ENCODE measurements at regions not wholly inside any gene's neighbourhood (a gene's known extent, or its start where the extent isn't known, plus 50 kb on each side); places are given as distances from the start of the nearest gene placed in this dataset.
"Not testable (repeated sequence)": the region's sequence is repeated elsewhere in the genome, so short reads cannot be mapped to it uniquely, and the experiment has no call there.

DNA sequence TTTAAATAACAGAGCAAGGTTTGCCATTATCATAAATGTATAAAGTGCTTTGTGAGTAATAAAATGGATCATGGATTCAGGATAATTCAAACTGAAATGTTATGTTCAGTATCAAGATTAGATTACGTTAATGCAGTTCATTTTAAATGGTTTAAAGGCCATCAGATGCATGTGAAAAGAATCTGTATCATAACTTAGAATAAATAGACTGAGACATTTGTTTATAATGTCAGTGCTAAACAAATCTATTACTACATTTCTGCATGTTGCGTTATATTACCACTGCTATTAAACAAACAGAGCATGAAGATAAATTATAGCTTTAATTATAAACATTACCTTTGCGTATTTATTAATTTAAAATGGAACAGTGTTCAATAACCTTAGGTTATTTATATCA, 160.2 kb downstream of the TOX3 start:
- no peak for DNase-seq

DNA sequence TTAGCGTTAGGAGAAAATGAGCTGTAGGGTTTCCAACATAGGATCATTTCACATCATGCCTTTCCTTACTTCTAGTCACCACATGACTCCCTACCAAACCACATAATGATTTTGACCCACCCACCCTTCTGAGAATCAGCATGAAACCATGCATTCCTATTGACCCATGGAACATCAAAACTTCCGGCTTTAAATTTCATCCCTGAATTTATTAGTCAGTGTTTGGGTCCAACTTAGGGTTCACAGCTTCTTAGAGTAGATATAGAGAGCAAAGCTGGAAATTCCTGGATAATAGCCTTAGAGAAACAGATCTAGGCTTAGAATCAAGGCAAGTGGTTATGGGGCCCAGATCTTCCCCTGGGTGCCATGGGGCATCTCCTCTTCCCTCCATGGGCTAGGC, 162.6 kb downstream of the TOX3 start:
- no peak for DNase-seq

DNA sequence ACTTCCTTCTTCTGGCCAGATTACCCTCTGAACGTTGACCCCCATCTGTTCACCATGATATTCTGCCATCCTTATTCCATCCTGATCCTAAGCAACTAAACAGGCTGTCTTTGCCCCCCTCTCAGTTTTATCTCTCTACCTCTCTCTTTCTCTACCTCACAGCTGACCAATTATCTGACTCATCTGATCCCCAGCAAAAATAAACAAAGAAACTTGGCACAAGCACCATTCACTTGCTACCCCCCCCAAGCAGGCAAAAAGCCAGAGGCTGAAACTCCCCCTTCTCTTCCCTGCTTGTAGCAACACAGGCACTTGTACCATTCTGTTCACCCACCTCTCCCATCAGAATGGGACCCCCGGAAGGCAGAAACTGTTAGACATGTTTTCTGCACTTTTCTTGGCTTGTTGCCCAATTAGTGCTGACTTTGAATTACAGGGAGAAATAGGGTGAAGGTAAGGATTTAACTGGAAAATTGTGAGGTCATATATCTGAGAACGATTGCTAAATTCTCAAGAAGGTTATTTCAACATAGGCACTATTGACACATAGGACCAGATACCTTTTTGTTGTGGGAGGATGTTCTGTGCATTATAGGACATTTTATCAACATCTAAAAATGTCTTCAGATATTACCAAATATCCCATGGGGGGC, 163.2 kb downstream of the TOX3 start:
- peak; percentile 41 for DNase-seq

DNA sequence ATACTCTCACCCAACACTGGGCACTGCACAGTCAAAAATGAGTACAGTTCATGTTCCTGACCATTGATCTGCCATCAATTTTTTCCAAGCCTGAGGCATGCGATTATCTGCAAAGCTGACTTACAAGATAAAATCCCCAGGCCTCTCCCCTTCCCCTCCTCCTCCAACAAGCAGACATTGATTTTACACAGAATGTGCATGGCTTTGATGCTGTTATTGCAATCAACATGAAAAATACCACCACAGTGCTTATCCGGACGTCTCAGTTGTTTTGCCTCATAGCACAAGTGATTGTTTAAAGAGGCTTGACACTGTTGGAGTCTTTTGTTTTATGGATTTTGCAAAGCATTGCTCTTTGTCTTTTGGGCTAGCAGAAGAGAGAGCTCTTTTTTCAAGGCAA, 163.8 kb downstream of the TOX3 start:
- no peak for DNase-seq

DNA sequence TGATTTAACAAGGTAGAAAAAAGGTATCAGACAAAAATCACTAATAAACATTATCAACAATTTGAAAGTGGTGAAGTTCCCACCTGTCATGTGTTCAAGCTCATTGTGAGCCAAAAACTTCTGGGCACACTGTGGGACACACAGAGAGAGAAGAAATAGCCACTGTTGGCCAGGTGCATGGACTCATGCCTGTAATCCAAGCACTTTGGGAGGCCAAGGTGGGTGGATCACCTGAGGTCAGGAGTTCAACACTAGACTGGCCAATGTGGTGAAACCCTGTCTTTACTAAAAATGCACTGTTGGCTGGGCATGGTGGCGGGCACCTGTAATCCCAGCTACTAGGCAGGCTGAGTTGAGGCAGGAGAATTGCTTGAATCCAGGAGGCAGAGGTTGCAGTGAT, 167.4 kb downstream of the TOX3 start:
- no peak for DNase-seq

DNA sequence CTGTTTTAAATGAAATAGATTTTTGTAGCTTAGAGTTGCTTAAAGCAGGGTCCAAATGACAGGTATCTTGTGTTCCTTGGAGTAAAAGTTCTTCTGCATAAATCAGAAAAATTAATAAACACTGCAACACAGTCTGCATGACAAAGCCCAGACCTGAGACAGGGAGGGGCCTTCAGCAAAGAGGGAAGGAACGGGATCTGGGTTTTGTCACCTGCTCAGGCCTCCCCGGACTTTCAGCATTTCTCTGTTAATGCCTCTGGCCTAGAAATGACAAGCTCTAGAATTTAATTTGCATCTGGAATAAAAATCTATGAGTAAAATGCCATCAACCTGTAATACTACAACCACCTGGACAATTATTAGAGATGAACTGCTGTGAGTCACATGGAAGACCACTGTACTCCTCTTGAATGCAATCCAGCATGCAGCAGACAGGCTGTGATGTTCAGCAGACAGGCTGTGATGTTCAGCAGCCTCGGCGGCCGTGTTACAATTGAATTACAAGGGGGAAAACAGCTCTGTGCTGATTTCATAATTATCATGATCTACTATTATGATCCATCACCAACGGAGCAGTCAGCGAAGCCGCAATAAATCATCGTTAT, 170.2 kb downstream of the TOX3 start:
- DNase-seq, result no peak

DNA sequence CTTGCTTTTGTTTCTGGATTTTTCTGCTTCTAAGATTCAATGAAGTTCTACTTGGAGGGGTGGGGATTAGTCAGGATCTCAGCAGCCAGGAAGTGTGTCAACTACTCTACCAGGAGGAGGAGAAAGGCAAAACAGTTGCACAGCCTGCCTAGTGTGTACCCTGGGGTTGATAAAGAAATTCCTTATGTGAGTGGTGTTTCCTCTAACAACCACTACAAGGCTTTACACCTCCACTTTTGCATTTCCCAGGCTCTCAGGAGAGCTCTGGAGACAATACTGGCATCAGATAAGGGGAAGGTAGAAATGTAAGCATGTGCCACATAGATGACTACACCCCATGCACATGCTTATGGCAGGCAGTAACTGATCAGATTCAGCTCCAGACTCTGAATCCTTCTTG, 174.6 kb downstream of the TOX3 start:
- DNase-seq, result no peak

DNA sequence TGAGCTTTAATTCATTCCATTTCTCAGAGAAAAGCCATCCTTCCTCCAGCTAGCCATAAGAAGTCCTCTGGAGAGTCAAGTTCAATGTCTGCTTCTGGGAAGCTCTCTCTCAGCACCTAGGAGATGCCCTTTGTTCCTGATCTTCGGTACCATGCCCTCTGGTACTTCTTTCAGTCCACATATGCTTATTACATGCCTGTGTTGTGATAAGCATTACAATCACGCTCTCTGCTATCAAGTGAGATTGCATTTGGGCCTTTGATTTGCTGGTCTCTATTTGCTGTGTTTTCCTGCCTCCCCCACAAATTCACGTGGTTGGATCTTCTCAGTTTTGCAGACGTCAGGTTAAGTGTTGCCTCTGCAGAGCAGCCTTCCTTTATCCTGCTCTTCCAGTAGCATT, 178.1 kb downstream of the TOX3 start:
- DNase-seq, result no peak

DNA sequence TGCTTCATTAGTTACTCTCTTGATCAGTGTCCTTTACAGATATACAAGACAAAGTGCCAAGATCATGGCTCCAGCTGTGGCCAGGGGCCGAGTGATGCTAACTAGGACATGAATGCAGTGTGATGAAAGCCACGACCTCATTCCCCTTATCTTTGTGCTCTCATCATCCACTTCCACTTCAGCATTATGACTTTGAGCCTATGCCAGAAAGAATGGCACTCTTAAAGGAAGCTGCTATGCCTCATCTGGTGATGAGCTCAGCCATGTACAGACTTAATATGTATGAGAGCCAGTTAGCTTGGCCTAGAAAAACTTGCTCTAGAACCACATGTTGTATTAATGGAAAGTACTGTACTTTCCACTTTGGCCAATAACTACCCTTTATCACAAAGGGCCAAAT, 179.1 kb downstream of the TOX3 start:
- DNase-seq, result peak; percentile 32

DNA sequence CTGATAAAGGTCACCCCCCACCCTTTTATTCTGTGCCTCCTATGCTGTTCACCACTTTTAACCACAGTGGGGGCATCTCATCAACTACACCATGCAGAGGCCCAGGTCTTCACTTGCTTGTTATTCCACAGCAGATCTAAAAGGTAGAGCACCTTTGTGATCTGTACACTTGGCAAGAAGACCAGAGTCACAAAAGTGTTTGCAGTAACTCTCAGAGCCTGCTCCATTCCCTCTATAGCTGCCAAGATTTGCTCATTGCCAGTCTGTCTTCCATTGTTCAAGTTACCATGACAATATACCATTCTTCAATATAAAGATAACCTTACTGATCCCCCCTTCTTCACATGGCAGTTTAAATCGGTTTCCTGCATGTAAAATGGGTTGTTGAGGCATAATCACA, 180.0 kb downstream of the TOX3 start:
- DNase-seq, result no peak

DNA sequence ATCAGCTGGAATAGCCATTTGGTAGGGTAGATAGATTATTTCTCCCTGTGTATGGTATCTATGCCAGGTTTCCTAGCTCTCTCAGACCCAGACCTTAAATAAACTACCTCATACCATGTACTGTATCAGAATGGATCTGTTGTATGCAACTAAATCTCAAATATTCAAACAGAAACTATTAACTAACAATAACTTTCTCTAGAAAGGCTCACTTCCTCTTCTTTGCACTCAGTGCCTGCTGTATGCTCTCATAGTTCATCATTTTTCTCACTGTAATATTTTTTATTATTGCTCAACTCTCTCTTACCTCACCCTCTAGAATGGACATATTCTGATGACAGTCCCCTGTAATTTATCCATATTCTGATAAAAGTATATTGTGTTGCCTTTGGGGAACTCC, 182.4 kb downstream of the TOX3 start:
- no peak for DNase-seq

DNA sequence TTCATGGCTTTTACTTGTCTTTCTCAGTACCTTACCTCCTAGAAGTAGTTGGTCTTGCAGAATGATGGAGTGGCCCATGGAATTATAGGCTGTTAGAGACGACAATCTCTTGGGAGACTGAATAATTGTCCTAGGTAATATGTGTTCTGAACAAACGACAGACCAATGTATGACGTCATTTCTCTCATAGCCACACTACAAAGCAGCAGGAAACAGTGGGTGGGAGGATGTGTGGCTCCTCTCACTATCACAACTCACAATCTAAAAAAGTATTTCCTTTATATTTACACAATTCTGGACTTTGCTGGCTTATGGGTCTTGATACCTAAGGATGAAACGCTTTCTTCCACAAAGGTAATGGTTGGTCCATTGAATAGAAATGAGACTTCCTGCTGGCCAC, 183.9 kb downstream of the TOX3 start:
- no peak for DNase-seq

DNA sequence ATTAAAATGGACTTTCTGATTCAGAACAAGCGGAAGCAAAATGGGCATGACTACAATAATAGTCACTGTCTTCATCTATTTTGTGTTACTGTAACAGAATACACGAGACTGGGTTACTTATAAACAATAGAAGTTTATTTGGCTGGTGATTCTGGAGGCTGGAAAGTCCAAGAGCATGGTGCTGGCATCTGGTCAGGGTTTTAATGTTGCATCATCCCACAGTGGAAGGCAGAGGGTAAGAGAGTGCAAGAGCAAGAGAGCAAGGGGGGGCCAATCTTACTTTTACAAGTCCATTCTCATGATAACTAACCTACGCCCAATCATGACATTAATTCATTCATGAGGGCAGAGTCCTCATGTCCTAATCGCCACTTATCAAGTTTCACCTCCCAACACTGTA, 189.2 kb downstream of the TOX3 start:
- DNase-seq, result no peak

DNA sequence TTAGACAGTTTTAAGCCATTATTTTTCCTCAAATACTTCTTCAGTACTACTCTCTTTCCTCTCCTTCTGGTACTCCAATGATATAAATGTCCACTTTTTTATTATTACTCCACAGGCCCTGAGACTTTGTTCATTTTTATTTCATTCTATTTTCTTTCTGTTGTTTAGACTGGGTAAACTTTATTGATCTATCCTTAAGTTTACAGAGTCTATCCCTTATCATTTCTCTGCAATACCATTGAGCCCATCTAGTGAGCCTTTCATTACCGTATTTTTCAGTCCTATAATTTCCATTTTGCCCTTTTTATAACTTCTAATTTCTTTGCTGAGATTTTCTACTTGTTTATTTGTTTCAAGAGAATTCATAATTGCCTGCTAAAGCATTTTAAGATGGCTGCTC, 193.7 kb downstream of the TOX3 start:
- no peak for DNase-seq

DNA sequence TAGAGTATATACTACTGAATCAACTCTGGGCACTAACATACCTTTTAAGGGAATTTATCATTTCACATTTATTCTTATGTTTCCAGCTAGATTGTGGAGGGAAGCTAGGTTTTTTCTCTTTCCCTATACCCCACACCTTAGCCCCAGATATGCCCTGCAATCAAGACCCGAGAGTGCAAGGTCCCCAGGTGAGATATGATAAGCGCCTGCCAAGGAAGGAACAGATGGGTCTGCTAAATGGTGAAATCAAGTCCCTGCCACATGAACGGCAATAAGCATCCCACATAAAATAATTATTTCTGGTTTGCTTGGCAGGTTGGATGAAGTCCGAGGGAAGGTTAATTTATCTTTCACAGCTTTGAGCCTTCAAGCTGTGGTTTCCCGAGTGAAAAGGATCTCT, 195.5 kb downstream of the TOX3 start:
- DNase-seq, result no peak

DNA sequence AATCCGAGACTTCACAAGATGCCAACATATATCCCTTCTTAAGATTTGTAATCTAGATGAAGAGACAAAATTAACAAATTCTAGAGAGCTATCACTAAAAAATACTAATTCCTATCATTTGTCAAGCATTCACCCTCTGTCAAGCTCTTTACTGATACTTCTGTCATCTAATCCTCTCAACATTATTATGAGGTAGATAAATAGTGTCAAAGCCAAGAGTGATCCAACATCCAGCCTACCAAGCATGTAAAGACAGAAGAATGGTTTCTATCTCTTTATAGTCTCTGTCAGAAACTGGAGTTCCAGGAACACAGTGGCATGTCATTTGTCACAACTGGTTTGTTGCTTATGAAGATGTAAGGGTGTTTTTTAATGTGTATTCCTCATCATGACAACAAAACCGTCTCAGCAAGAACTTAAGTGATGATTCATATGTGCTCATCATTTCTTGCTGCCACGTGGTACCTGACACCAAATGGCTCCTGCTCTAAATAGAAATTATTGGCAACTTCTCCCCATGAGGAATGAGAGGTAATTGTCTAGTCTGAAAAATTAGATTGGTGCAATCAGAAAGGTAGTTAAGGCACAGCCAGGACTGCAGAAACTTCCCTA, 196.8 kb downstream of the TOX3 start:
- DNase-seq, result no peak

DNA sequence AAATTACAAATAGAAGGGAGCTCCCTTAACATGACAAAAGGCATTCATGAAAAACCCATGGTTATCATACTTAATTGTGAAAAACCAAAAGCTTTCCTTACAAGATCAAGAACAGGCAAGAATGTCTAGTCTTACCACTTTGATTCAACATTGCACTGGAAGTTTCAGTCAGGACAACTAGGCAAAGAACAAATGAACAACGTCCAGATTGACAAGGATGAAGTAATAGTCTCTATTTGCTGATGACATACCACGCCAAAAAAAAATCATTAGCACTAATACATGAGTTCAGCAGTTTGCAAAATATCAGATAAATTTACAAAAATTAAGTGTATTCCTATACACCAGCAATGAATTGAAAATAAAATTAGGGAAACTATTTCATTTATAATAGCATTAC, 200.2 kb downstream of the TOX3 start:
- no peak for DNase-seq

DNA sequence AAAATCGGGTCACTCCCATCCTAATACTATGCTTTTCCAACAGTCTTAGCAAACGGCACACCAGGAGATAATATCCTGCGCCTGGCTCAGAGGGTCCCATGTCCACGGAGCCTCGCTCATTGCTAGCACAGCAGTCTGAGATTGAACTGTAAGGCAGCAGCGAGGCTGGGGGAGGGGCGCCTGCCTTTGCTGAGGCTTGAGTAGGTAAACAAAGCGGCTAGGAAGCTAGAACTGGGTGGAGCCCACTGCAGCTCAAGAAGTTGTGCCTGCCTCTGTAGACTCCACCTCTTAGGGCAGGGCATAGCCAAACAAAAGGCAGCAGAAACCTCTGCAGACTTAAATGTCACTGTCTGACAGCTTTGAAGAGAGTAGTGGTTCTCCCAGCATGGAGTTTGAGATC, 213.3 kb downstream of the TOX3 start:
- DNase-seq, result not testable (repeated sequence)

DNA sequence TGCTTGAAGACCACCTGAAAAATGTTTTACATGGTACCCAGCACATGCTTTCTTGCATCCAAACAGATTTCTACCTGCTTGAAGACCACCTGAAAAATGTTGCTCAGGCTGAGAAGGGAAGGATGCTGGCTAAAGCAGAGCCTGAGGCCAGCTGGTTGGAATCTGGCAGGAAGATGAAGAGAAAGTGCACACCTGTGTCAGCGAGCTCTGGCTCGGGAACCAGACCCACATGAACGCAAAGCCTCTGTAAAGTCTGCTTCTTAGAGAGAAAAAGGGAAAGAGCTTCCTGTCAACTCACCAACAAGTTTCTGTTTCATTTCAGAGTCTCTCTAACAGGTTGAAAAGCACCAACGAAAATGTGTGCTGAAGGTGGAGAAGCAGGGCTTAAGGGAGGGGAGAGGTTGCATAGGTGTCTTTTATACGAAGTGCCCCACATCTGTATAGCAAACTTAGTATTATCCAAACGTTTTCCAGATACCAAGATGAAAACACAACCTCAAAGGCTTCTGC, 226.0 kb downstream of the TOX3 start:
- no peak for DNase-seq

DNA sequence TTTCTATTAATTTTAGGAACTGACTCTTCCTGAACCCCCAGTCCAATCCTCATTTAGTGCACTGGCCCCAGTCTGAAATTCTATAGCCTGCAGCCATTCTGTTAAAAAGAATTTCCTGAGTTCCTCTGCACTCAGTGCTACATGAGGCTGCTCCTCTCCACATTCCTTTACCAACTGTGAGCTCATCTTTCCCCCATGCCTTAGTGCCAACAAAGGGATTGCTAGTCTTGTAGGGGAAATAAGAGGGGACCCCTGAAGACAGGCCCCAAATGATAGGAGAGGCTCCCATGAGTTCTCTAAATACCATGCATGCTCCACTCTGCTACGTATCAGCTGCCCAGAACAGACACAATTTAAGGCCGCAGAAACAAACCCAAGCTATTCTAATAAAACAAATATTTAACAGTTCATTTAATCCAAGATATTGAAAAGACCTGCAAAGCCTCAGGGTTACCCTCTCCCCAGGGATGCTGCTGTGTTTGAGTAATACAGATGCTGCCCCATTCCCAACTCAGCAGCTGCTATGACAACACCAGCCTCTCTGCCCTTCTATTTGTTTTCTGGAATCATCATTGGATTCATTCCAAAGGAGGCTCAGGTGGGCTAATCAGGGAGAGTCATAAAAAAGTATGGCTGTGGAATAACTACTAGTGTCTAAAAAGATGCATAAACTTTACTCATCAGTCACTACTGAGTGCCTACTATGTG, 228.5 kb downstream of the TOX3 start:
- DNase-seq, result peak; percentile 68

DNA sequence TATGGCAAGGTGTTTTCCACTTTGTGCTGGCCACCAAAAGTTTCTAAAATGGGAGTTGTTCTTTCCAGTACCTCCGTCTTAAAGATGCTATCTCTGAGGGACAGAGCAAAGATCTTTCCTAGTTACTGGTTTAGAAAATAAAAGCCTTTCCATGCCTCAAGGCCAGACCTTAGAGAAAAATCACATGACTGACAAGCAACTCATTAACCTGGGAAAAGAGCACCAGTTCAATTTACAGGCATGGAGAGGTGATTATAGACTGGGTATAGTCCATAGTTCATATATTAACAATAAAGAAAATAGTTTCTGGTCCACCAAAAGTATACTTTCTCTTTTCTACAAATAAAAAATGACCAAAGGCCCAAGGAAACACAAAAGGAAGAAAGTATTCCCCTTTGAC, 230.7 kb downstream of the TOX3 start:
- DNase-seq, result no peak

DNA sequence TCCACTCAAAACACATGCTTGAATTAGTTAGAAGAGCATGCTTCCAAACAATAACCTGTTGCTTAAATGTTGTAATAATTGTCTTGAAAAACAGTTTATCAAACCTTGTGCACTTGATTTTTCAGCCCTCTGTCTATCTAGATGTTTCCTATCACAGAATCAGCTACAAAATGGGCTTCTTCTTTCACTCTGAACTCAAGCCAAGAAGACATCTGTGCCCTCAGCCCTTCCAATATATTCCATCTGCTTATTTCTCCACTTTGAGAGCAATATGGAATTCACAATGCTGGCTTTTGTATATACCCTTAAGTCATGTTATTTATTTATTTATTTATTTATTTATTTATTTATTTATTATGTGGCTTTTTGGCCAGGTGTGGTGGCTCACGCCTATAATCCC, 234.2 kb downstream of the TOX3 start:
- peak; percentile 65 for DNase-seq

DNA sequence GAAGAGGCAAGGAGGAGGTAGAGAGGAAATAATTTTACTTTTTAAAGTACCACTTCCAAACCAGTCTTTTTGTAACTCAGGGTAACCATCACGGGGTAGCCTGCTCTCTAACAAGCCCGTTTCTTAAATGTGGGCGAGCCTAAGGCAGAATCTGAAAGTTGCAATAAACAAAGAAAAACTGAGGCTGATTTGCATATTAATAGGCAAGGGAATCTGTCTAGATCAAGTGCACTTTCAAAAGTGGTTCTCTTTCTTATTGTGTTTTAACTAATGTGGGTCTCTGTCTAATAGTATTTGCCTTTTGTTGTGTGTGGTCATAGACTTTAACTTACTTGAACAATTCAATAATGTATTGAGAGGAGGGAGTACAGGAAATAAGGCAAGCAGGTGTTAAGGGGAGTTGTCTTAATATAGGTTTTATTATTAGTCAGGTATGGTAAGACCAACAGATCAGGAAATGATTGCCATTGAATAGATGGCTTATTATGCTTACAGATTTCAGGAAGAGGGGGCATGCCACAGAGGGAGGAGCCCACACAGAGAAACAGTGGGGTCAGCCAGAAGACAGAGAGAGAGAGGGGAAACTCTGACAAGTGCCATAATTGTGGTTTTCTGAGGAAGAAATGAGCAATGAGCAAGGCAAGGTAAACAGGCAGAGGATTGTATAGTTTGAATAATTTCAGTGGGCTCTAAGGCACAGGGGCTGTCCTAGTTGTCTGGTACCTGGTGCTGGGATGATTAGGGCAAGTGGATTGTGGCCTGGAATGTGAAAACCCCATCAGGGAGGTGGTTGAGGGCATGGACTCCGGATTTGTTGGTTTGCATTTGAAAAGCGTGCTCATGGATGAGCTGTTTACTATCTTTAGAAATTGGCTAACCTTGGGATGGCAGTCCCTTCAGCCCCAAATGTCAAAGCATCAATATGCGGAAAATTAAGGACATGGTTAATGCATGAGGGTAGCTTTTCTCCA, 237.2 kb downstream of the TOX3 start:
- DNase-seq, result peak; percentile 20

Data from DMS79 treated with DMSO at 0.1 percent for 48 hours (cell line).